SU-DHL-6 (cell line): ENCODE measurements at regions not wholly inside any gene's neighbourhood (a gene's known extent, or its start where the extent isn't known, plus 50 kb on each side); places are given as distances from the start of the nearest gene placed in this dataset.

ENCODE experiments used
- H2AFZ ChIP-seq: fragments of 200-600 bp; sonication (generic); 2 replicates; pipeline ENCODE4 v1.6.1; 2014; ENCODE audit warnings: low read depth, mild to moderate bottlenecking, moderate library complexity, mixed read lengths, antibody characterized with exemption, low read length; ENCODE audit not compliant: severe bottlenecking
- H3F3A ChIP-seq: fragments of 200-600 bp; shearing (Covaris generic); 2 replicates; pipeline ENCODE4 v1.6.0; 2016; ENCODE audit warnings: antibody characterized with exemption, mild to moderate bottlenecking; ENCODE audit not compliant: insufficient read depth
- H3K27ac ChIP-seq: fragments of 200-600 bp; sonication (generic); 2 replicates; pipeline ENCODE4 v1.5.1; 2016; ENCODE audit warnings: low read depth, mild to moderate bottlenecking, low read length, moderate library complexity, mixed read lengths
- H3K27me3 ChIP-seq: fragments of 200-600 bp; sonication (generic), shearing (Covaris generic); 2 replicates; pipeline ENCODE4 v1.6.0; 2014; ENCODE audit warnings: mild to moderate bottlenecking, low read length
- H3K36me3 ChIP-seq: fragments of 200-600 bp; sonication (generic); 2 replicates; pipeline ENCODE4 v1.6.1; 2014; ENCODE audit warnings: mild to moderate bottlenecking, low read length, mixed read lengths
- H3K4me2 ChIP-seq: fragments of 300-600, 200-600 bp; shearing (Covaris generic), sonication (generic); 2 replicates; pipeline ENCODE4 v1.6.0; 2014; ENCODE audit warnings: low read length, low read depth, mild to moderate bottlenecking; ENCODE audit not compliant: poor library complexity, severe bottlenecking
- H3K4me3 ChIP-seq: fragments of 200-600 bp; sonication (generic); 2 replicates; pipeline ENCODE4 v1.5.1; 2014; ENCODE audit warnings: antibody characterized with exemption, low read length, mild to moderate bottlenecking, mixed read lengths; ENCODE audit not compliant: insufficient read depth, poor library complexity, severe bottlenecking
- H3K79me2 ChIP-seq: fragments of 200-600 bp; sonication (generic); 2 replicates; pipeline ENCODE4 v1.6.1; 2014; ENCODE audit warnings: mild to moderate bottlenecking, low read length, moderate library complexity; ENCODE audit not compliant: insufficient read depth
- H3K9ac ChIP-seq: fragments of 200-600 bp; sonication (generic); 2 replicates; pipeline ENCODE4 v1.7.0; 2014; ENCODE audit warnings: mild to moderate bottlenecking, low read length
- H3K9me2 ChIP-seq: fragments of 200-600 bp; sonication (generic); replicated peaks from 2 replicates; pipeline ENCODE4 v1.6.1; 2014; ENCODE audit warnings: low read length; ENCODE audit not compliant: insufficient read depth
- H3K9me3 ChIP-seq: fragments of 200-600 bp; sonication (generic); 2 replicates; pipeline ENCODE4 v1.6.1; 2014; ENCODE audit warnings: low read length, mixed read lengths; ENCODE audit not compliant: insufficient read depth
- H4K20me1 ChIP-seq: fragments of 200-600 bp; sonication (generic); 2 replicates; pipeline ENCODE4 v1.6.1; 2014; ENCODE audit warnings: low read depth, mild to moderate bottlenecking, antibody characterized with exemption, low read length, moderate library complexity, mixed read lengths
- EZH2phosphoT487 ChIP-seq: fragments of 200-600 bp; sonication (generic), shearing (Covaris generic); conservative IDR thresholded peaks from 2 replicates; pipeline ENCODE4 v1.6.1; 2018; ENCODE audit warnings: mild to moderate bottlenecking, antibody characterized with exemption, low read length, moderate library complexity, mixed read lengths
- TF ChIP-seq, protein P1 (sequence below): fragments of 200-600 bp; sonication (generic); IDR thresholded peaks from one replicate; pipeline ENCODE4 v1.5.1; 2017; ENCODE audit warnings: antibody characterized with exemption, mild to moderate bottlenecking, low read length, moderate library complexity; ENCODE audit not compliant: insufficient read depth, poor library complexity, severe bottlenecking

- TF ChIP-seq EZH2phosphoT487: no peak
- TF ChIP-seq, protein P1, sequence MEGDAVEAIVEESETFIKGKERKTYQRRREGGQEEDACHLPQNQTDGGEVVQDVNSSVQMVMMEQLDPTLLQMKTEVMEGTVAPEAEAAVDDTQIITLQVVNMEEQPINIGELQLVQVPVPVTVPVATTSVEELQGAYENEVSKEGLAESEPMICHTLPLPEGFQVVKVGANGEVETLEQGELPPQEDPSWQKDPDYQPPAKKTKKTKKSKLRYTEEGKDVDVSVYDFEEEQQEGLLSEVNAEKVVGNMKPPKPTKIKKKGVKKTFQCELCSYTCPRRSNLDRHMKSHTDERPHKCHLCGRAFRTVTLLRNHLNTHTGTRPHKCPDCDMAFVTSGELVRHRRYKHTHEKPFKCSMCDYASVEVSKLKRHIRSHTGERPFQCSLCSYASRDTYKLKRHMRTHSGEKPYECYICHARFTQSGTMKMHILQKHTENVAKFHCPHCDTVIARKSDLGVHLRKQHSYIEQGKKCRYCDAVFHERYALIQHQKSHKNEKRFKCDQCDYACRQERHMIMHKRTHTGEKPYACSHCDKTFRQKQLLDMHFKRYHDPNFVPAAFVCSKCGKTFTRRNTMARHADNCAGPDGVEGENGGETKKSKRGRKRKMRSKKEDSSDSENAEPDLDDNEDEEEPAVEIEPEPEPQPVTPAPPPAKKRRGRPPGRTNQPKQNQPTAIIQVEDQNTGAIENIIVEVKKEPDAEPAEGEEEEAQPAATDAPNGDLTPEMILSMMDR: peak; percentile 79
- no peak overlapping the region for H3K4me2 ChIP-seq
- H3K9me2 ChIP-seq: no peaks in the 10 kb centered on the region
- H4K20me1 ChIP-seq: no peaks in the 10 kb centered on the region
- H3K36me3 ChIP-seq: no peaks in the 10 kb centered on the region
- no peak overlapping the region for H3K27ac ChIP-seq
- H2AFZ ChIP-seq: no peak overlapping the region
- no peaks in the 10 kb centered on the region for H3K79me2 ChIP-seq
- no peaks in the 10 kb centered on the region for H3F3A ChIP-seq
- H3K27me3 ChIP-seq: no peaks in the 10 kb centered on the region
- no peaks in the 10 kb centered on the region for H3K9me3 ChIP-seq
- H3K9ac ChIP-seq: no peak overlapping the region
- no peak overlapping the region for H3K4me3 ChIP-seq
Observed at GRCh38 chr2:234550511-234551107, 53.7 kb upstream of the ARL4C start.

DNA sequence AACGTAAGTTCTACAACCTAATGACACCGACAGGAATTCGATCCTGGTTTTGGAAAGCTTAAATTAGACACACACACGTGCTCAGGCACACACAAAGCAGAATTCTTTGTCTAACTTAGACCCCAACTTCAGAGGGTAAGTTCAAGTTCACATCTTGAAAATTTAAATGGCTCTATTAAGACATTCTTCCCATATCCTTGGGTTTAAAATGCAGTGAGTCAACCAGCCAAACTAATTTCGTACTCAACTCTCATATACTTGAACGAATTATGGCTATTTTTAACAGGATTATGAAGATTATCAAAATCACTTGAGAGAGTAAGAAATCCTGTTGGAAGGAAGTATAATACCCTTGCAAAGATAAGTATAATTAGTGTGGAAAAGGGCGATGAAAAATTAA lies 53.2 kb upstream of the ARL4C start:
- H3K36me3 ChIP-seq: no peaks in the 10 kb centered on the region
- H3K27ac ChIP-seq: no peak overlapping the region
- no peaks in the 10 kb centered on the region for H3F3A ChIP-seq
- H4K20me1 ChIP-seq: no peaks in the 10 kb centered on the region
- H3K9me2 ChIP-seq: no peaks in the 10 kb centered on the region
- no peak overlapping the region for H2AFZ ChIP-seq
- TF ChIP-seq, protein P1: no peak
- TF ChIP-seq EZH2phosphoT487: no peak
- H3K4me2 ChIP-seq: no peak overlapping the region
- H3K27me3 ChIP-seq: no peaks in the 10 kb centered on the region
- H3K9ac ChIP-seq: no peak overlapping the region
- H3K4me3 ChIP-seq: no peak overlapping the region
- H3K9me3 ChIP-seq: no peaks in the 10 kb centered on the region
- H3K79me2 ChIP-seq: no peaks in the 10 kb centered on the region

DNA sequence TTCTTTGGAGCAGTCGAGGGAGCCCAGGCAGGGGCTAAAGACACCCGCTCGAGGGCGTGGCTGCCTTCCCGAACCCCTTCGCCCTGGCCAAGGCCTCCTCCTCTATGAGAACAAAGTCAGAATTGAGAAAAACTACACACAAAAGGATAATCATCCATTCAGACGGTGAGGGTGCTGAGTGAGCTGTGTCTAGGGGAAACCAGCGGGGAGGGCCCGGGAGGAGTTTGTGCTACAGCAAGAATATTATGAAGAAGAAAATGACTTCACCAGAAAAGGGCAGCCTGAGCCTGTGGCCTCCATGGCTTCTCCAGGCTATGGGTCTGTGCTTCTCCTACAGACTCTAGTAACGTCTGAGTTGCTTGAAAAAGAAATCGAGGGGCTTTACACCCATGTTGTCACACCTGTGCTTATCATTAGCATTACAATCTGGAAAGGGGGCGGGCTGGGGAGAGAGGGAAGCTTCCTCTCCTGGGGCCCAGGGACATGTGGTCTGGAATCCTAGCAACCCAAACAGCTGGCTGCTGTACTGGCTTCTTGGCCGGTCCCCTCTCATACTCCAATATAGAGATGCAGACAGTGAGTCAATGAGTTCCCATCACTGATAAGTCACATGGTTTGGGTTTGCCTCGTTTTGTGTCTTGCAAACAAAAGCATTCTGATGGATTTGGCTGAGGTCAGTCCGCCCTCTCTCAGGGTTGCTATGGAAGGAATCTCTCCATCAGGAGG lies 52.0 kb upstream of the ARL4C start:
- TF ChIP-seq, protein P1: no peak
- no peak for TF ChIP-seq EZH2phosphoT487
- Histone ChIP-seq H4K20me1 (no peaks in the 10 kb centered on the region), H3K27me3 (no peaks in the 10 kb centered on the region), H3K9ac (no peak overlapping the region), H3K79me2 (no peaks in the 10 kb centered on the region), H3F3A (no peaks in the 10 kb centered on the region), H2AFZ (no peak overlapping the region), H3K4me3 (no peak overlapping the region), H3K9me3 (no peaks in the 10 kb centered on the region), H3K27ac (no peak overlapping the region), H3K9me2 (no peaks in the 10 kb centered on the region), H3K36me3 (no peaks in the 10 kb centered on the region), H3K4me2 (no peak overlapping the region)
